Inferior parietal cortex (tissue), 1 donor: ENCODE measurements at regions not wholly inside any gene's neighbourhood (a gene's known extent, or its start where the extent isn't known, plus 50 kb on each side); places are given as distances from the start of the nearest gene placed in this dataset.
"Not testable (repeated sequence)": the region's sequence is repeated elsewhere in the genome, so short reads cannot be mapped to it uniquely, and the experiment has no call there.

Experiments
- DNase-seq: peaks from one replicate; pipeline ENCODE4 v3.0.0-alpha.2; 2016; ENCODE audit errors: extremely low spot score

- DNase-seq: no peak
Measured at GRCh38 chr9:129457325-129457779, 163.5 kb downstream of the C9orf50 start.

GRCh38 chr9:129456549-129457324 lies 164.2 kb downstream of the C9orf50 start:
- DNase-seq: no peak

- DNase-seq: no peak
Measured at GRCh38 chr9:129455151-129455995, 165.5 kb downstream of the C9orf50 start.

GRCh38 chr9:129454467-129455067 lies 166.3 kb downstream of the C9orf50 start:
- no peak for DNase-seq

GRCh38 chr9:129453734-129454133 lies 167.2 kb downstream of the C9orf50 start:
- no peak for DNase-seq

GRCh38 chr9:129451669-129452068 lies 169.2 kb downstream of the C9orf50 start:
- no peak for DNase-seq

- no peak for DNase-seq
Measured at GRCh38 chr9:129451089-129451656, 169.7 kb downstream of the C9orf50 start.

GRCh38 chr9:129449066-129449465 lies 171.8 kb downstream of the C9orf50 start:
- DNase-seq: no peak

GRCh38 chr9:129446828-129447550 lies 173.9 kb downstream of the C9orf50 start:
- no peak for DNase-seq

GRCh38 chr9:129445794-129446306 lies 175.1 kb downstream of the C9orf50 start:
- no peak for DNase-seq

GRCh38 chr9:129443515-129444164 lies 177.3 kb downstream of the C9orf50 start:
- DNase-seq: not testable (repeated sequence)

GRCh38 chr9:129442803-129443511 lies 177.9 kb downstream of the C9orf50 start:
- DNase-seq: no peak

- DNase-seq: no peak
Measured at GRCh38 chr9:129441852-129442251, 179.0 kb downstream of the C9orf50 start.

- DNase-seq: no peak
Measured at GRCh38 chr9:129440435-129441186, 180.3 kb downstream of the C9orf50 start.

- DNase-seq: no peak
Measured at GRCh38 chr9:129439242-129439641, 181.7 kb downstream of the C9orf50 start.

- no peak for DNase-seq
Measured at GRCh38 chr9:129437626-129438323, 183.1 kb downstream of the C9orf50 start.

- no peak for DNase-seq
Measured at GRCh38 chr9:129436751-129437625, 183.9 kb downstream of the C9orf50 start.
